ENCODE measurements at regions not wholly inside any gene's neighbourhood (a gene's known extent, or its start where the extent isn't known, plus 50 kb on each side); places are given as distances from the start of the nearest gene placed in this dataset.
"Not testable (repeated sequence)": the region's sequence is repeated elsewhere in the genome, so short reads cannot be mapped to it uniquely, and the experiment has no call there.

- DNase-seq (ENCODE audit: low read depth) = no peak
- no peak overlapping the region for H3K4me3 ChIP-seq (ENCODE audit: low read depth, low read length)
- TF ChIP-seq CTCF (IDR thresholded peaks at IDR 0.05; ENCODE audit: low read depth, low read length) = no peak
- TF ChIP-seq, protein P1, sequence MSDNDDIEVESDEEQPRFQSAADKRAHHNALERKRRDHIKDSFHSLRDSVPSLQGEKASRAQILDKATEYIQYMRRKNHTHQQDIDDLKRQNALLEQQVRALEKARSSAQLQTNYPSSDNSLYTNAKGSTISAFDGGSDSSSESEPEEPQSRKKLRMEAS (IDR thresholded peaks at IDR 0.05; ENCODE audit: low read depth, low read length) = no peak
- TF ChIP-seq POLR2A (IDR thresholded peaks at IDR 0.05; ENCODE audit: extremely low read depth, insufficient read length) = no peak
These were observed 144.4 kb upstream of the THUMPD2 start for GRCh38 chr2:39923455-39923854.

- TF ChIP-seq CTCF (IDR thresholded peaks at IDR 0.05; ENCODE audit: low read depth, low read length) = no peak
- TF ChIP-seq, protein P1 (IDR thresholded peaks at IDR 0.05; ENCODE audit: low read depth, low read length) = no peak
- no peak for TF ChIP-seq POLR2A (IDR thresholded peaks at IDR 0.05; ENCODE audit: extremely low read depth, insufficient read length)
- TF ChIP-seq MYC (IDR thresholded peaks at IDR 0.05; ENCODE audit: low read depth, low read length) = no peak
- no peak for DNase-seq (ENCODE audit: low read depth)
- no peak overlapping the region for H3K4me3 ChIP-seq (ENCODE audit: low read depth, low read length)
These were observed 143.8 kb upstream of the THUMPD2 start for GRCh38 chr2:39922679-39923405.

DNA sequence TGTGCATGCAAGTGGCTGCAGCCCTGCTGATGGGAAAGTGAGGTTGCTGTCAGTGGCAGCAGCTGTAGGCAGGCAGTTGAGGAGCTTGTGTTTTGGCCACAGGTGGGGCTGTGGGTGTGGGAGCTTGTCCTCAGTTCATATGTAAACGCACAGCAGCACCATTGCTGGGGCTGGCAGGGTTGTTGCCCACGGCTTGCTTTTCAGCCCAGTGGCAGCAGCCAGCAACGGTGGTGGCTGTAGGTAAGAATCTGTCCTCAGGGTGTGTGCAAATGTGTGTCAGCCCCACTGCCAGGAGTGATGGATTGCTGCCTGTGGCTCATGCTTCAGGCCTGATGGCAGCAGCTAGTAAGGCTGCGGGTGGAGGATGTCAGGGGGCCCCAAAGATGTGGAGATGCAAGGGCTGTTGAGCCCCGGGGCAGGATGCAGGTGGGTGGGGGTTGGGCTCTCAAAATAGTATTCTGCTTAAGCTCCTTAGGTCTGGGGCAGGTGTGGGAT lies 141.3 kb upstream of the THUMPD2 start:
- no peak for DNase-seq (ENCODE audit: low read depth)
- H3K4me3 ChIP-seq (ENCODE audit: low read depth, low read length) = no peak overlapping the region
- TF ChIP-seq CTCF (IDR thresholded peaks at IDR 0.05; ENCODE audit: low read depth, low read length) (no peak), POLR2A (IDR thresholded peaks at IDR 0.05; ENCODE audit: extremely low read depth, insufficient read length) (no peak), MYC (IDR thresholded peaks at IDR 0.05; ENCODE audit: low read depth, low read length) (no peak)
- TF ChIP-seq, protein P1 (IDR thresholded peaks at IDR 0.05; ENCODE audit: low read depth, low read length) = no peak

DNA sequence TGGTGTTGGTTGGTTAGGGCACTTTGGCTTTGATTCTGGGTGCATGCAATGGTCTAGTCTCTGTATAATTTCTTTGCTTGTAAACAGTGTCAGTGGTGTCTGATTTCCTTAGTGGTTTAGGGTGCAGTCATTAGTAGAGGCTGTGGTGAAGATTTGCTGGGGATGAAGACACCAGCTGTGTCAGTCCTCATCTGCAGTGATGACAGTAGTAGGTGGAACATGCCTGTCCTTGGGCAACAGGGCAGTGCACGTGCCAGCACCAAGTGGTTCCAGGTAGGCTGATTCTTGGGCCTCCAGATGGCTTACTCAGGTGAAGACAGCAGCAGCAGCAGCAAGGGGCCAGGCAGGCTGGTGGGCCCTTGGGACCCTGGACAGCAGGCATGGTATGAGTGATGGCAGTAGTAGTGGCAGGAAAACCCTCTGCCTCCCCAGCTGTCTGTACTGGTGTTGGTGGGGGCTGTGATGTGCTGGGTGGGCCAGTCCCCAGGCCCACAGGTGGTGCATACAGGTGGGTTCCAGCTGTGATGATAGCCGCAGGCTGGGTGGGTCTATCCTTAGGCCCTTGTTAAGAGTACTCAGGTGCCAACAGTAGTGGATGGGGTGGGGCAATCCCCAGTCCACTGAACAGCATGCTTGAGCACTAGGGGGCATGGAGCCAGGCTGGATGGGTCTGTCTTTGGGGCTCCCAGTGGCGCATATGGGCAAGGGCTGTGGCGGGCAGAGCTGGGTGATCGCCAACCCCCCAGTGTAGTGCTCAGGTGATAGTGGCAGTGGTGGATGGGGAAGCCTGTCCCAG lies 140.7 kb upstream of the THUMPD2 start:
- DNase-seq (ENCODE audit: low read depth) = no peak
- no peak overlapping the region for H3K4me3 ChIP-seq (ENCODE audit: low read depth, low read length)
- no peak for TF ChIP-seq MYC (IDR thresholded peaks at IDR 0.05; ENCODE audit: low read depth, low read length)
- TF ChIP-seq POLR2A (IDR thresholded peaks at IDR 0.05; ENCODE audit: extremely low read depth, insufficient read length) = no peak
- TF ChIP-seq CTCF (IDR thresholded peaks at IDR 0.05; ENCODE audit: low read depth, low read length) = no peak
- TF ChIP-seq, protein P1 (IDR thresholded peaks at IDR 0.05; ENCODE audit: low read depth, low read length) = no peak

DNA sequence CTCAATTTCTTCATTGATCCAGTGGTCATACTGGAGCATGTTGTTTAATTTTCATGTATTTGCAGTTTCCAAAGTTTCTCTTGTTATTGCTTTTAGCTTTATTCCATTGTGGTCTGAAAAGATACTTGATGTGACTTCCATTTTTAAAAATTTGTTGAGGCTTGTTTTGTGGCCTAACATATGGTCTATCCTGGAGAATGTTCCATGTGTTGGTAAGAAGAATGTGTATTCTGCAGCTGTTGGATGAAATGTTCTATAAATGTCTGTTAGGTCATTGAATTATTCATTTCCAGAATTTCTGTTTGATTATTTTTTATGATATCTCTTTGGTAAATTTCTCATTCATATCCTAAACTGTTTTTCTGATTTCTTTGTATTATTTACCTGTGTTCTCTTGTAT lies 139.8 kb upstream of the THUMPD2 start:
- no peak overlapping the region for H3K4me3 ChIP-seq (ENCODE audit: low read depth, low read length)
- no peak for TF ChIP-seq CTCF (IDR thresholded peaks at IDR 0.05; ENCODE audit: low read depth, low read length)
- TF ChIP-seq MYC (IDR thresholded peaks at IDR 0.05; ENCODE audit: low read depth, low read length) = no peak
- TF ChIP-seq, protein P1 (IDR thresholded peaks at IDR 0.05; ENCODE audit: low read depth, low read length) = no peak
- TF ChIP-seq POLR2A (IDR thresholded peaks at IDR 0.05; ENCODE audit: extremely low read depth, insufficient read length) = no peak
- DNase-seq (ENCODE audit: low read depth) = no peak

GRCh38 chr2:39917371-39917770 lies 138.3 kb upstream of the THUMPD2 start:
- not testable (repeated sequence) for H3K4me3 ChIP-seq (ENCODE audit: low read depth, low read length); DNase-seq (ENCODE audit: low read depth)

Data from NB4 (cell line).